Nephron (organoid): ENCODE measurements at regions not wholly inside any gene's neighbourhood (a gene's known extent, or its start where the extent isn't known, plus 50 kb on each side); places are given as distances from the start of the nearest gene placed in this dataset.

Experiments
- H3K27ac Mint-ChIP-seq, 3 experiments: 2 replicates each; pipeline ENCODE4 v1.8.0; 2020; ENCODE audit warnings: mixed read lengths in 3 of 3, mild to moderate bottlenecking in 2 of 3, moderate library complexity in 1 of 3
- H3K27me3 Mint-ChIP-seq: 2 replicates; pipeline ENCODE4 v1.8.0; 2021; ENCODE audit warnings: low read depth, mild to moderate bottlenecking, moderate library complexity, mixed read lengths
- H3K36me3 Mint-ChIP-seq: 2 replicates; pipeline ENCODE4 v1.8.0; 2020; ENCODE audit warnings: low read depth, mixed read lengths
- H3K4me1 Mint-ChIP-seq: 2 replicates; pipeline ENCODE4 v1.8.0; 2020; ENCODE audit warnings: mixed read lengths
- H3K4me3 Mint-ChIP-seq, 3 experiments: 2 replicates each; pipeline ENCODE4 v1.8.0; 2020; ENCODE audit warnings: mild to moderate bottlenecking in 3 of 3, mixed read lengths in 3 of 3, moderate library complexity in 2 of 3
- H3K9me3 Mint-ChIP-seq: 2 replicates; pipeline ENCODE4 v1.8.0; 2020; ENCODE audit warnings: mixed read lengths
- CTCF ChIP-seq, 3 experiments: fragments of 200-600 bp; sonication (generic); IDR thresholded peaks; one replicate each; pipeline ENCODE4 v1.5.0; 2021; ENCODE audit warnings: antibody characterized with exemption in 3 of 3; ENCODE audit not compliant: unreplicated experiment in 3 of 3

- Mint-ChIP-seq H3K4me1 (no peaks in the 10 kb centered on the region), H3K27ac (no peak overlapping the region), H3K4me3 (no peak overlapping the region), H3K36me3 (peaks cover 17% of the 10 kb centered on the region), H3K9me3 (no peaks in the 10 kb centered on the region), H3K27me3 (no peaks in the 10 kb centered on the region)
- TF ChIP-seq CTCF (IDR thresholded peaks at IDR 0.05; ENCODE audit: unreplicated experiment in 3 of 3): no peak
Observed at GRCh38 chr18:46212398-46212797, 108.2 kb downstream of the HAUS1 start.

- Mint-ChIP-seq H3K27ac (no peak overlapping the region), H3K9me3 (no peaks in the 10 kb centered on the region), H3K36me3 (peaks cover 21% of the 10 kb centered on the region), H3K4me3 (no peak overlapping the region), H3K4me1 (no peaks in the 10 kb centered on the region), H3K27me3 (no peaks in the 10 kb centered on the region)
- peak in 2 of 3 experiments; percentile 33 to 51 for TF ChIP-seq CTCF (IDR thresholded peaks at IDR 0.05; ENCODE audit: unreplicated experiment in 3 of 3)
Observed at GRCh38 chr18:46213295-46213694, 109.1 kb downstream of the HAUS1 start.

- Mint-ChIP-seq H3K36me3 (peaks cover 29% of the 10 kb centered on the region), H3K27ac (no peak overlapping the region), H3K9me3 (no peaks in the 10 kb centered on the region), H3K4me3 (no peak overlapping the region), H3K27me3 (no peaks in the 10 kb centered on the region), H3K4me1 (no peaks in the 10 kb centered on the region)
- TF ChIP-seq CTCF (IDR thresholded peaks at IDR 0.05; ENCODE audit: unreplicated experiment in 3 of 3): no peak
Observed at GRCh38 chr18:46214435-46214834, 110.2 kb downstream of the HAUS1 start.

- Mint-ChIP-seq H3K36me3 (peaks cover 36% of the 10 kb centered on the region), H3K27ac (no peak overlapping the region), H3K27me3 (no peaks in the 10 kb centered on the region), H3K9me3 (no peaks in the 10 kb centered on the region), H3K4me1 (no peaks in the 10 kb centered on the region), H3K4me3 (no peak overlapping the region)
- no peak for TF ChIP-seq CTCF (IDR thresholded peaks at IDR 0.05; ENCODE audit: unreplicated experiment in 3 of 3)
Observed at GRCh38 chr18:46215902-46216723, 111.9 kb downstream of the HAUS1 start.

- no peaks in the 10 kb centered on the region for H3K9me3 Mint-ChIP-seq
- no peaks in the 10 kb centered on the region for H3K4me1 Mint-ChIP-seq
- peaks cover 36% of the 10 kb centered on the region for H3K36me3 Mint-ChIP-seq
- no peak for TF ChIP-seq CTCF (IDR thresholded peaks at IDR 0.05; ENCODE audit: unreplicated experiment in 3 of 3)
- H3K4me3 Mint-ChIP-seq: no peak overlapping the region
- H3K27ac Mint-ChIP-seq: no peak overlapping the region
- no peaks in the 10 kb centered on the region for H3K27me3 Mint-ChIP-seq
Observed at GRCh38 chr18:46220116-46220515, 115.9 kb downstream of the HAUS1 start.

GRCh38 chr18:46222093-46222492, 117.9 kb downstream of the HAUS1 start:
- H3K27me3 Mint-ChIP-seq: no peaks in the 10 kb centered on the region
- H3K36me3 Mint-ChIP-seq: peaks cover 22% of the 10 kb centered on the region
- H3K27ac Mint-ChIP-seq: no peak overlapping the region
- TF ChIP-seq CTCF (IDR thresholded peaks at IDR 0.05; ENCODE audit: unreplicated experiment in 3 of 3): no peak
- H3K9me3 Mint-ChIP-seq: no peaks in the 10 kb centered on the region
- H3K4me3 Mint-ChIP-seq: no peak overlapping the region
- no peaks in the 10 kb centered on the region for H3K4me1 Mint-ChIP-seq
